Body of pancreas (tissue), 4 donors: ENCODE measurements at regions not wholly inside any gene's neighbourhood (a gene's known extent, or its start where the extent isn't known, plus 50 kb on each side); places are given as distances from the start of the nearest gene placed in this dataset.

Experiments used
- POLR2A ChIP-seq, 3 donors: fragments of 450-650 bp; IDR thresholded peaks; one replicate each; pipeline ENCODE4 v1.6.1; 2016; ENCODE audit warnings: antibody characterized with exemption in 3 of 3, mild to moderate bottlenecking in 2 of 3
- TF ChIP-seq, protein P1 (sequence below), 7 experiments: fragments of 450-650 bp in 4 of 7; fragments of 200-600 bp in 3 of 7; sonication (generic) in 3 of 7; IDR thresholded peaks; one replicate each; pipeline ENCODE4 v1.5.1; 2016 to 2019; ENCODE audit warnings: antibody characterized with exemption in 7 of 7

DNA sequence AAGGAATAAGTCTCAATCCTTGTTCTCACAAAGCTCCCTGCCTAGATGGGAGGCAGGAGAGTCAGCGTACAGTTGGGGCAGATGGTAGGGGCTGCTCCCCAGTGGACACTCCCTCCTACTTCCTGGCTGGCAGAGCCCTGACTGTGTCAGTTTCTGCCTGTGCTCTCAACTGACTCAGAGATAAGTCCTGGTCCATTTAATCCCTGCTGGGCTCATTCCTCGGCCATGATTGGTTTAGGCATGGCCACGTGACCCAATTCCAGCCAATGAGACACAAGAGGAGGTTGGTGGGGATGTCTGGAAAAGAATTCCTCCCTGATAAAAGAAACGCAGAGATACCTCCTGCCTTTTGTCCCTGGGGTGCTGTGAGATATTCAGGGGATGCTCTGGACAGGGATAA lies 118.1 kb upstream of the SLC6A11 start:
- TF ChIP-seq, protein P1, sequence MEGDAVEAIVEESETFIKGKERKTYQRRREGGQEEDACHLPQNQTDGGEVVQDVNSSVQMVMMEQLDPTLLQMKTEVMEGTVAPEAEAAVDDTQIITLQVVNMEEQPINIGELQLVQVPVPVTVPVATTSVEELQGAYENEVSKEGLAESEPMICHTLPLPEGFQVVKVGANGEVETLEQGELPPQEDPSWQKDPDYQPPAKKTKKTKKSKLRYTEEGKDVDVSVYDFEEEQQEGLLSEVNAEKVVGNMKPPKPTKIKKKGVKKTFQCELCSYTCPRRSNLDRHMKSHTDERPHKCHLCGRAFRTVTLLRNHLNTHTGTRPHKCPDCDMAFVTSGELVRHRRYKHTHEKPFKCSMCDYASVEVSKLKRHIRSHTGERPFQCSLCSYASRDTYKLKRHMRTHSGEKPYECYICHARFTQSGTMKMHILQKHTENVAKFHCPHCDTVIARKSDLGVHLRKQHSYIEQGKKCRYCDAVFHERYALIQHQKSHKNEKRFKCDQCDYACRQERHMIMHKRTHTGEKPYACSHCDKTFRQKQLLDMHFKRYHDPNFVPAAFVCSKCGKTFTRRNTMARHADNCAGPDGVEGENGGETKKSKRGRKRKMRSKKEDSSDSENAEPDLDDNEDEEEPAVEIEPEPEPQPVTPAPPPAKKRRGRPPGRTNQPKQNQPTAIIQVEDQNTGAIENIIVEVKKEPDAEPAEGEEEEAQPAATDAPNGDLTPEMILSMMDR (IDR thresholded peaks at IDR 0.05) = no peak
- TF ChIP-seq POLR2A (IDR thresholded peaks at IDR 0.05) = no peak
